ENCODE measurements at regions not wholly inside any gene's neighbourhood (a gene's known extent, or its start where the extent isn't known, plus 50 kb on each side); places are given as distances from the start of the nearest gene placed in this dataset.

- intact Hi-C loops (cut with DNase I), result no loop called here
- no peak for DNase-seq
- no peak for ATAC-seq (ENCODE audit: poor library complexity)
Observed at GRCh38 chr7:125644109-125644508, 714.5 kb upstream of the POT1 start.

- no peak for DNase-seq
- no peak for ATAC-seq (ENCODE audit: poor library complexity)
- intact Hi-C loops (cut with DNase I), result no loop called here
Observed at GRCh38 chr7:125643302-125643701, 713.7 kb upstream of the POT1 start.

GRCh38 chr7:125641884-125642283 lies 712.3 kb upstream of the POT1 start:
- ATAC-seq (ENCODE audit: poor library complexity) (no peak), DNase-seq (no peak)
- intact Hi-C loops (cut with DNase I), result no loop called here

- intact Hi-C loops (cut with DNase I), result no loop called here
- no peak for DNase-seq
- ATAC-seq (ENCODE audit: poor library complexity), result no peak
Observed at GRCh38 chr7:125636320-125636962, 706.8 kb upstream of the POT1 start.

GRCh38 chr7:125618516-125618915 lies 688.9 kb upstream of the POT1 start:
- intact Hi-C loops (cut with DNase I), result no loop called here
- no peak for ATAC-seq (ENCODE audit: poor library complexity)
- DNase-seq, result no peak

GRCh38 chr7:125611582-125611981 lies 682.0 kb upstream of the POT1 start:
- DNase-seq, result no peak
- no peak for ATAC-seq (ENCODE audit: poor library complexity)
- intact Hi-C loops (cut with DNase I), result no loop called here

GRCh38 chr7:125606671-125607070 lies 677.0 kb upstream of the POT1 start:
- DNase-seq, result no peak
- ATAC-seq (ENCODE audit: poor library complexity), result no peak
- intact Hi-C loops (cut with DNase I), result no loop called here

GRCh38 chr7:125605241-125605640 lies 675.6 kb upstream of the POT1 start:
- intact Hi-C loops (cut with DNase I), result no loop called here
- no peak for DNase-seq
- ATAC-seq (ENCODE audit: poor library complexity), result no peak

GRCh38 chr7:125602441-125602840 lies 672.8 kb upstream of the POT1 start:
- DNase-seq, result no peak
- no peak for ATAC-seq (ENCODE audit: poor library complexity)

GRCh38 chr7:125599387-125599786 lies 669.8 kb upstream of the POT1 start:
- intact Hi-C loops (cut with DNase I), result no loop called here
- no peak for ATAC-seq (ENCODE audit: poor library complexity)

More at GRCh38 chr7:125602441-125602840, 672.8 kb upstream of the POT1 start:
- intact Hi-C loops (cut with DNase I), result no loop called here

GRCh38 chr7:125592331-125592730 lies 662.7 kb upstream of the POT1 start:
- DNase-seq (no peak), ATAC-seq (ENCODE audit: poor library complexity) (no peak)
- intact Hi-C loops (cut with DNase I), result no loop called here

More at GRCh38 chr7:125599387-125599786, 669.8 kb upstream of the POT1 start:
- no peak for DNase-seq

- ATAC-seq (ENCODE audit: poor library complexity) (no peak), DNase-seq (no peak)
- intact Hi-C loops (cut with DNase I), result no loop called here
Observed at GRCh38 chr7:125573126-125573525, 643.5 kb upstream of the POT1 start.

GRCh38 chr7:125572414-125572813 lies 642.8 kb upstream of the POT1 start:
- intact Hi-C loops (cut with DNase I), result no loop called here
- DNase-seq (no peak), ATAC-seq (ENCODE audit: poor library complexity) (no peak)

GRCh38 chr7:125568799-125569198 lies 639.2 kb upstream of the POT1 start:
- DNase-seq (no peak), ATAC-seq (ENCODE audit: poor library complexity) (no peak)
- intact Hi-C loops (cut with DNase I), result no loop called here

- ATAC-seq (ENCODE audit: poor library complexity) (no peak), DNase-seq (no peak)
- intact Hi-C loops (cut with DNase I), result no loop called here
Observed at GRCh38 chr7:125567686-125568085, 638.1 kb upstream of the POT1 start.

GRCh38 chr7:125563964-125564529 lies 634.4 kb upstream of the POT1 start:
- peak; percentile 15 for DNase-seq
- intact Hi-C loops (cut with DNase I), result no loop called here
- no peak for ATAC-seq (ENCODE audit: poor library complexity)

GRCh38 chr7:125563557-125563956 lies 633.9 kb upstream of the POT1 start:
- intact Hi-C loops (cut with DNase I), result no loop called here
- DNase-seq, result no peak
- ATAC-seq (ENCODE audit: poor library complexity), result no peak

GRCh38 chr7:125561006-125561405 lies 631.4 kb upstream of the POT1 start:
- DNase-seq (no peak), ATAC-seq (ENCODE audit: poor library complexity) (no peak)
- intact Hi-C loops (cut with DNase I), result no loop called here

GRCh38 chr7:125559921-125560320 lies 630.3 kb upstream of the POT1 start:
- DNase-seq (no peak), ATAC-seq (ENCODE audit: poor library complexity) (no peak)
- intact Hi-C loops (cut with DNase I), result no loop called here

GRCh38 chr7:125555916-125556315 lies 626.3 kb upstream of the POT1 start:
- DNase-seq, result peak; percentile 21
- intact Hi-C loops (cut with DNase I), result no loop called here
- no peak for ATAC-seq (ENCODE audit: poor library complexity)

- intact Hi-C loops (cut with DNase I), result no loop called here
Observed at GRCh38 chr7:125551008-125551407, 621.4 kb upstream of the POT1 start.

More at GRCh38 chr7:125551008-125551407, 621.4 kb upstream of the POT1 start:
- ATAC-seq (ENCODE audit: poor library complexity) (no peak), DNase-seq (no peak)

Data from Right ventricle myocardium superior (tissue), 1 donor.